SJSA1 (cell line): ENCODE measurements at regions not wholly inside any gene's neighbourhood (a gene's known extent, or its start where the extent isn't known, plus 50 kb on each side); places are given as distances from the start of the nearest gene placed in this dataset.

Source experiments
- DNase-seq, 2 experiments: peaks; one replicate each; pipeline ENCODE4 v3.0.0-alpha.2; 2015 to 2020; ENCODE audit warnings: low spot score in 2 of 2, low read depth in 1 of 2
- H3K27ac ChIP-seq: fragments of 250-450 bp; sonication (Bioruptor Pico); 2 replicates; pipeline ENCODE4 v1.5.1; 2020; ENCODE audit warnings: mild to moderate bottlenecking, moderate library complexity
- H3K27me3 ChIP-seq: fragments of 250-450 bp; sonication (Bioruptor Pico); replicated peaks from 2 replicates; pipeline ENCODE4 v1.5.1; 2020; ENCODE audit warnings: mild to moderate bottlenecking, moderate library complexity
- H3K36me3 ChIP-seq: fragments of 250-450 bp; sonication (Bioruptor Pico); 2 replicates; pipeline ENCODE4 v1.5.1; 2020; ENCODE audit warnings: mild to moderate bottlenecking
- H3K4me1 ChIP-seq: fragments of 250-450 bp; sonication (Bioruptor Pico); replicated peaks from 2 replicates; pipeline ENCODE4 v1.6.1; 2021; ENCODE audit warnings: mild to moderate bottlenecking
- H3K4me3 ChIP-seq: fragments of 250-450 bp; sonication (Bioruptor Pico); 2 replicates; pipeline ENCODE4 v1.5.1; 2020; ENCODE audit warnings: mild to moderate bottlenecking
- H3K9me3 ChIP-seq: fragments of 250-450 bp; sonication (Bioruptor Pico); replicated peaks from 2 replicates; pipeline ENCODE4 v1.5.1; 2020; ENCODE audit warnings: mild to moderate bottlenecking

DNA sequence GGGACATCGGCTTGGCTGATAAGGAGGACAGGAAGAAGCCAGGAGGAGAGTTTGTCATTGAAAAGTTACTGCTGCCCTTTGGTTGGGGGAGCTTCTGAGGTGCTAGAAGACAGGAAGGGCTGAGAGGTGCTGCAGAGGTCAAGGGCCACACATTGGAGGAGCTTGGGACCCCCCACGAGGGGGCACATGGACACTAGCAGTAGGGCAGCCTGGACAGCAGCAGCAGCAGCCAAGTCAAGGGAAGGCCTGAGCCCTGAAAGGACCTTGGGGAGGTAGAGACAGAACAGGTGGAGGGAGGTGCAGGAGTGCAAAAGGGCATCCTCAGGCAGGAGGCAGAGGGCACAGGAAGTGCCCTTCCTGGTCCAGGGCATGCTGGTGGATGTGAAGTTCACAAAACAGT lies 439.7 kb upstream of the IGFBP3 start:
- H3K4me1 ChIP-seq = no peaks in the 10 kb centered on the region
- H3K27me3 ChIP-seq = no peaks in the 10 kb centered on the region
- no peaks in the 10 kb centered on the region for H3K36me3 ChIP-seq
- H3K4me3 ChIP-seq = no peak overlapping the region
- H3K9me3 ChIP-seq = no peaks in the 10 kb centered on the region
- no peak overlapping the region for H3K27ac ChIP-seq
- DNase-seq = no peak

- no peak for DNase-seq
- H3K27ac ChIP-seq = no peak overlapping the region
- no peaks in the 10 kb centered on the region for H3K36me3 ChIP-seq
- no peaks in the 10 kb centered on the region for H3K27me3 ChIP-seq
- no peaks in the 10 kb centered on the region for H3K4me1 ChIP-seq
- H3K9me3 ChIP-seq = no peaks in the 10 kb centered on the region
- H3K4me3 ChIP-seq = no peak overlapping the region
These were observed 439.2 kb upstream of the IGFBP3 start for GRCh38 chr7:46360296-46360695.

- H3K4me1 ChIP-seq = no peaks in the 10 kb centered on the region
- no peaks in the 10 kb centered on the region for H3K9me3 ChIP-seq
- H3K4me3 ChIP-seq = no peak overlapping the region
- H3K27ac ChIP-seq = no peak overlapping the region
- no peaks in the 10 kb centered on the region for H3K36me3 ChIP-seq
- no peaks in the 10 kb centered on the region for H3K27me3 ChIP-seq
- no peak for DNase-seq
These were observed 436.8 kb upstream of the IGFBP3 start for GRCh38 chr7:46357851-46358250.

DNA sequence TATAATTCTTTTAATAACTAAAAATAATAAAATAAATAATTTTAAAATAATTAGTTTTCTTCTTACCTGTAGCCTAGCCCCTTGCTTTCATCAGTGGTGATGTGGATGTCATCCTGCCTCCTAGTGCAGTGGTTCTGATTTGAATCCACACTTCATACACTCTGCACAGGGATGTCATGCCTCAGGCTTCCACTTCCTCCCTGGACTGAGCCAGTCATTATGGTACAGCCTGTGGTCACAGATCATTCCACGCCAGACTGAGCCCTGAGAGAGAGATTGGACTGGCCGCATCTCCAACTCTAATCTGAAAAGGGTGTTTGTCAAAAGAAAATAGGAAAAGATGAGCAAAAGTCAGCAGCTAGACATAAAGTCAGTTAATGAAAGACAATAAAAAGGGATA lies 436.2 kb upstream of the IGFBP3 start:
- Histone ChIP-seq H3K36me3 (no peaks in the 10 kb centered on the region), H3K27ac (no peak overlapping the region), H3K9me3 (no peaks in the 10 kb centered on the region), H3K4me1 (no peaks in the 10 kb centered on the region; the same call in 1 of the 2 replicates), H3K27me3 (no peaks in the 10 kb centered on the region), H3K4me3 (no peak overlapping the region)
- DNase-seq = no peak

DNA sequence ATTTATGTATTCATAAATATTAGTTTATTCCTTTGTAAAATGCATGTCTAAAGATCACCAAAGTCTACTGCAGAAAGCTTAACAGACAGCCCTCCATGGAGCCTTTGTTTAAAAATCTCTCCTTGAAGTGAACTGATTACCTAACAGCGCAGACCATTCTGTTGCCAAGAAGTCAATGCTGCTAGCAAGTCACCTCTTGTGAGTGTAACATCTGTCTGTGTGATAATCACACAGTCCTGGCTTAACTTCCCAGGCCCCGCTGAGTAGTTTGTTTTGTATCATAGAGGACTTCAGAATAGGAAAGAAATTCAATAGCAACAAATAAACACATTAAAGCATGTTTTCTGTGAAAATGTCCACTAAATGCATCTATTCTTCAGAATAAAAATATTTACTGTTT lies 435.3 kb upstream of the IGFBP3 start:
- no peaks in the 10 kb centered on the region for H3K27me3 ChIP-seq
- no peaks in the 10 kb centered on the region for H3K9me3 ChIP-seq
- no peak for DNase-seq
- no peaks in the 10 kb centered on the region for H3K36me3 ChIP-seq
- no peak overlapping the region for H3K4me3 ChIP-seq
- no peak overlapping the region for H3K27ac ChIP-seq
- H3K4me1 ChIP-seq = peaks cover 3% of the 10 kb centered on the region; the same call in 1 of the 2 replicates

GRCh38 chr7:46355331-46355730 lies 434.3 kb upstream of the IGFBP3 start:
- H3K27ac ChIP-seq = no peak overlapping the region
- no peak for DNase-seq
- no peaks in the 10 kb centered on the region for H3K27me3 ChIP-seq
- H3K4me3 ChIP-seq = no peak overlapping the region
- peaks cover 3% of the 10 kb centered on the region; the same call in 1 of the 2 replicates for H3K4me1 ChIP-seq
- no peaks in the 10 kb centered on the region for H3K36me3 ChIP-seq
- no peaks in the 10 kb centered on the region for H3K9me3 ChIP-seq

DNA sequence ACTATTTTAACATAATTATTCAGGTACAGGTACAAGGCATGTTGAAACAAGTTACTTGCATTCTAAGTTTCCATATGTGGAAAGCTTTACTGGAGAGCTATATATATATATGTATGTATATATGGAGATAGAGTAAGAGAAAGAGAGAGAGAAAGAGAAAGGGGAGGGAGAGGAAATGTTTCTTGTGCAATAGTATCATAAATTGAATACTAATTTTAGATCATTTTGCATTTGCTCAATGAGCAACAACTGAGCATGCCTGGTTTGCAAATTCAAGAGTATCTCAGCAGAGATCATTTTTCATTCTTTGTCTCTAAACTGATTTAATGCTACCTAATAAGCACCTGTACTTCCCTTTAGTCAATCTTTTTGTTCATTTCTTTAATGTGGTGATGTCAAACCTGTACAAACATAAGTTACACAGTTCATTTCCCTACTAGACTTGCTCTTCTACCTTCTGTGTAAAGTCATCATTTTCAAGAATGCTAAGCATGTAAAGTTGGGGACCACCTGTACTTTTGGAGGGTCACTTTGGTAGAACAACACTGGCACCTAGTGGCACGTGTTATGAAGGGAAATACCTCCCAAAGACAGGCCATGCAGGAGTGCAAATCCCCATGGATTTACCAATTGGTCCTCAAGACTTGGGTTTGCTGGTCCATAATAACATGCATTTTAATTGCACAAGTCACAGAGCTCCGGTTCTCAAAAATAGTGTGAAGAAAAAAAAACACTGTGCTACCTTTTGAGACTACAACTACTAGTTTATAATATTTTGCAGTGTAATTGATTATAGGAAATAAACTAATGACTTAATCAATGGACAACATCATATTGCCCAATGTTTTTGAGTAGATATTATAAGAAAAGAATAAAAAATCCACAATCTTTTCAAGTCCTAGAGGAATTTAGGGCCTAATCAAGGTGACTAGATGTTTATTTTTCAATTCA lies 431.2 kb upstream of the IGFBP3 start:
- H3K36me3 ChIP-seq = no peaks in the 10 kb centered on the region
- H3K27ac ChIP-seq = no peak overlapping the region
- H3K9me3 ChIP-seq = no peaks in the 10 kb centered on the region
- peak; percentile 60 to 65 for DNase-seq
- H3K27me3 ChIP-seq = no peaks in the 10 kb centered on the region
- no peak overlapping the region for H3K4me3 ChIP-seq
- H3K4me1 ChIP-seq = peaks cover 3% of the 10 kb centered on the region; the same call in 1 of the 2 replicates

- no peaks in the 10 kb centered on the region for H3K36me3 ChIP-seq
- no peak for DNase-seq
- H3K27ac ChIP-seq = no peak overlapping the region
- H3K4me3 ChIP-seq = no peak overlapping the region
- no peaks in the 10 kb centered on the region for H3K9me3 ChIP-seq
- no peaks in the 10 kb centered on the region for H3K27me3 ChIP-seq
- H3K4me1 ChIP-seq = peaks cover 3% of the 10 kb centered on the region; the same call in 1 of the 2 replicates
These were observed 428.4 kb upstream of the IGFBP3 start for GRCh38 chr7:46349490-46349889.

GRCh38 chr7:46344533-46344932 lies 423.5 kb upstream of the IGFBP3 start:
- DNase-seq = no peak
- Histone ChIP-seq H3K36me3 (no peaks in the 10 kb centered on the region), H3K4me3 (no peak overlapping the region), H3K27me3 (no peaks in the 10 kb centered on the region), H3K9me3 (no peaks in the 10 kb centered on the region; the same call in 1 of the 2 replicates), H3K4me1 (no peaks in the 10 kb centered on the region), H3K27ac (no peak overlapping the region)

- Histone ChIP-seq H3K4me3 (no peak overlapping the region), H3K9me3 (no peaks in the 10 kb centered on the region; the same call in 1 of the 2 replicates), H3K4me1 (no peaks in the 10 kb centered on the region), H3K36me3 (no peaks in the 10 kb centered on the region), H3K27ac (no peak overlapping the region), H3K27me3 (no peaks in the 10 kb centered on the region)
- DNase-seq = no peak
These were observed 422.7 kb upstream of the IGFBP3 start for GRCh38 chr7:46343802-46344201.

- H3K27ac ChIP-seq = no peak overlapping the region
These were observed 401.9 kb upstream of the IGFBP3 start for GRCh38 chr7:46322937-46323336.

DNA sequence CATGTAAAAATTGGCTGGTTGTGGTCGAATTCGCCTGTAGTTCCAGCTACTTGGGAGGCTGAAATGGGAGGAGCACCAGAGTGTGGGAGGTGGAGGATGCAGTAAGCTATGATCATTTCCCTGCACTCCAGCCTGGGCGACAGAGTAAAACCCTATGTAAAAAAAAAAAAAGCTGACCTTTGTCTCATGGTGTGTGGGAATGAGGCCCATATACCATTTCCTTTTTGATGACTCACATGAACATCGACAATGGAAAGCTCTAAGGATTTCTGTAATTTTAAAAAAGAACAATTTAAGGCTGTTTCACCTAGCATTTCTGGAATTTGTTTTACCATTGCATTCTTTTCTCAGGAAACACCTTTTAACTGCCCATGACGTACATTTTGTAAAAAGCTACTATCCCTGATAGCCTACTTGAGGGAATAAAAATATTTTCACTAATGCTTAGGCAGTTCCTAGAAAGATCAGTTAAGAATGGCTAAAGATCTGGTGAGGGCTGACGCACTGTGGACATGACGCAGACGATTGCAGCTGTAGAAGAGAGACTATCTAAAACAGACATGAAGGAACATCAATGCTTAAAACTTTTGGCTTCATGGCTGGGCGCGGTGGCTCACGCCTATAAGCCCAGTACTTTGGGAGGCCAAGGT lies 400.6 kb upstream of the IGFBP3 start:
- H3K27ac ChIP-seq = peak overlapping the region; percentile 94
- H3K9me3 ChIP-seq = no peaks in the 10 kb centered on the region
- no peaks in the 10 kb centered on the region for H3K36me3 ChIP-seq
- H3K27me3 ChIP-seq = no peaks in the 10 kb centered on the region
- peaks cover 19% of the 10 kb centered on the region for H3K4me1 ChIP-seq
- DNase-seq = peak; percentile 62 to 83
- no peak overlapping the region for H3K4me3 ChIP-seq

More at GRCh38 chr7:46322937-46323336, 401.9 kb upstream of the IGFBP3 start:
- no peaks in the 10 kb centered on the region for H3K27me3 ChIP-seq
- no peaks in the 10 kb centered on the region for H3K36me3 ChIP-seq
- H3K4me1 ChIP-seq = peaks cover 19% of the 10 kb centered on the region
- no peaks in the 10 kb centered on the region for H3K9me3 ChIP-seq
- DNase-seq = no peak
- no peak overlapping the region for H3K4me3 ChIP-seq

DNA sequence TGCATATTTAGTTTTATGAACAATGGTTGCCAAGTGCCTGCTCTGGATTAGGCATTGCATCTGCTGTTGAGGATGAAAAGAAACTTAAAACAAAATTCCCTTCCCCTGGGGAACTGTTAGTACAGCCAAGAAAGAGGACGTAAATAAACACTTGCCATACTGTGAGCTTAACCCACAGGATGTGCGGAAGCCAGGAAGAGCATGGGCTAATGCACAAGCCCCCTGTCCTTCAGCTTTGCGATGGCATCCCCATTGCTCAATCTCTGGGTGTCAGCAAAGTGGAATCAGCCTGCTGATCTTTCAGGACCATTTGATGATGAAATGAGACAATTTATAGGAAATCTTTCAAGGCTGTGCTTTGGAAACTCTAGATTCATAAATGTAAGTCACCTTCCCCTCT lies 399.9 kb upstream of the IGFBP3 start:
- no peak for DNase-seq
- H3K4me3 ChIP-seq = no peak overlapping the region
- no peaks in the 10 kb centered on the region for H3K27me3 ChIP-seq
- no peaks in the 10 kb centered on the region for H3K36me3 ChIP-seq
- H3K27ac ChIP-seq = peak overlapping the region; percentile 94
- H3K9me3 ChIP-seq = no peaks in the 10 kb centered on the region
- H3K4me1 ChIP-seq = peaks cover 19% of the 10 kb centered on the region

- Histone ChIP-seq H3K4me1 (peaks cover 19% of the 10 kb centered on the region), H3K27me3 (no peaks in the 10 kb centered on the region), H3K9me3 (no peaks in the 10 kb centered on the region), H3K4me3 (no peak overlapping the region), H3K36me3 (no peaks in the 10 kb centered on the region), H3K27ac (no peak overlapping the region)
- DNase-seq = no peak
These were observed 398.8 kb upstream of the IGFBP3 start for GRCh38 chr7:46319841-46320240.
